Activated T-cell treated with anti-CD3 and anti-CD28 coated beads, Interleukin-2, amount 50 U/mL, for 48 hours (primary cell): ENCODE measurements at regions not wholly inside any gene's neighbourhood (a gene's known extent, or its start where the extent isn't known, plus 50 kb on each side); places are given as distances from the start of the nearest gene placed in this dataset.
A peak's percentile ranks its signal among the peaks of the same experiment; 100 is the strongest.

Experiments used
- DNase-seq, 2 experiments: peaks; one replicate each; pipeline ENCODE4 v3.0.0-alpha.2; 2020

- no peak for DNase-seq
Observed at GRCh38 chr4:81650606-81651242, 179.0 kb upstream of the RASGEF1B start.

GRCh38 chr4:81648576-81649275 lies 177.0 kb upstream of the RASGEF1B start:
- peak; percentile 39 to 44 for DNase-seq

GRCh38 chr4:81647388-81647787 lies 175.7 kb upstream of the RASGEF1B start:
- no peak for DNase-seq

- DNase-seq = no peak
Observed at GRCh38 chr4:81642543-81642942, 170.8 kb upstream of the RASGEF1B start.

- no peak for DNase-seq
Observed at GRCh38 chr4:81639248-81639647, 167.5 kb upstream of the RASGEF1B start.

GRCh38 chr4:81638698-81639097 lies 167.0 kb upstream of the RASGEF1B start:
- DNase-seq = no peak

GRCh38 chr4:81635739-81636138 lies 164.0 kb upstream of the RASGEF1B start:
- no peak for DNase-seq

- DNase-seq = no peak
Observed at GRCh38 chr4:81634766-81635549, 163.3 kb upstream of the RASGEF1B start.

GRCh38 chr4:81634165-81634564 lies 162.5 kb upstream of the RASGEF1B start:
- no peak for DNase-seq

- DNase-seq = no peak
Observed at GRCh38 chr4:81632581-81633299, 161.0 kb upstream of the RASGEF1B start.

- DNase-seq = no peak
Observed at GRCh38 chr4:81631958-81632441, 160.3 kb upstream of the RASGEF1B start.

- DNase-seq = no peak
Observed at GRCh38 chr4:81629366-81629765, 157.7 kb upstream of the RASGEF1B start.

GRCh38 chr4:81628489-81628888 lies 156.8 kb upstream of the RASGEF1B start:
- no peak for DNase-seq

GRCh38 chr4:81627590-81627989 lies 155.9 kb upstream of the RASGEF1B start:
- no peak for DNase-seq

GRCh38 chr4:81626851-81627250 lies 155.1 kb upstream of the RASGEF1B start:
- no peak for DNase-seq

GRCh38 chr4:81625422-81626417 lies 154.0 kb upstream of the RASGEF1B start:
- DNase-seq = no peak

GRCh38 chr4:81623434-81623833 lies 151.7 kb upstream of the RASGEF1B start:
- no peak for DNase-seq

- no peak for DNase-seq
Observed at GRCh38 chr4:81622474-81623184, 150.9 kb upstream of the RASGEF1B start.

- DNase-seq = no peak
Observed at GRCh38 chr4:81622028-81622427, 150.3 kb upstream of the RASGEF1B start.

GRCh38 chr4:81621490-81621889 lies 149.8 kb upstream of the RASGEF1B start:
- no peak for DNase-seq

GRCh38 chr4:81620442-81620841 lies 148.7 kb upstream of the RASGEF1B start:
- DNase-seq = no peak
